Nucleus accumbens (tissue), 56 donors: ENCODE measurements at regions not wholly inside any gene's neighbourhood (a gene's known extent, or its start where the extent isn't known, plus 50 kb on each side); places are given as distances from the start of the nearest gene placed in this dataset.
"Not testable (repeated sequence)": the region's sequence is repeated elsewhere in the genome, so short reads cannot be mapped to it uniquely, and the experiment has no call there.

ENCODE experiments used
- DNase-seq, 56 donors: peaks; one replicate each; lab custom pipeline; 2025; lab: John Stamatoyannopoulos, UW

GRCh38 chr2:34294961-34295360 is 695.9 kb upstream of the FAM98A start:
- no peak for DNase-seq

- no peak for DNase-seq
Observed at GRCh38 chr2:34291076-34291475, 692.0 kb upstream of the FAM98A start.

- DNase-seq, result no peak
Observed at GRCh38 chr2:34288016-34288415, 688.9 kb upstream of the FAM98A start.

- no peak for DNase-seq
Observed at GRCh38 chr2:34280606-34281005, 681.5 kb upstream of the FAM98A start.

- no peak for DNase-seq
Observed at GRCh38 chr2:34266908-34267697, 668.0 kb upstream of the FAM98A start.

- no peak for DNase-seq
Observed at GRCh38 chr2:34261701-34262100, 662.6 kb upstream of the FAM98A start.

- DNase-seq, result no peak
Observed at GRCh38 chr2:34254272-34254878, 655.3 kb upstream of the FAM98A start.

- DNase-seq, result no peak
Observed at GRCh38 chr2:34252111-34252510, 653.0 kb upstream of the FAM98A start.

- no peak for DNase-seq
Observed at GRCh38 chr2:34251578-34251977, 652.5 kb upstream of the FAM98A start.

GRCh38 chr2:34244195-34244594 is 645.1 kb upstream of the FAM98A start:
- no peak for DNase-seq

GRCh38 chr2:34242763-34243123 is 643.6 kb upstream of the FAM98A start:
- no peak for DNase-seq

GRCh38 chr2:34241905-34242762 is 643.0 kb upstream of the FAM98A start:
- DNase-seq, result no peak

GRCh38 chr2:34239511-34239910 is 640.4 kb upstream of the FAM98A start:
- DNase-seq, result no peak

- DNase-seq, result no peak
Observed at GRCh38 chr2:34234823-34235222, 635.7 kb upstream of the FAM98A start.

- DNase-seq, result no peak
Observed at GRCh38 chr2:34229998-34230397, 630.9 kb upstream of the FAM98A start.

GRCh38 chr2:34215174-34215573 is 616.1 kb upstream of the FAM98A start:
- no peak for DNase-seq

GRCh38 chr2:34210382-34210781 is 611.3 kb upstream of the FAM98A start:
- DNase-seq, result not testable (repeated sequence)

- no peak for DNase-seq
Observed at GRCh38 chr2:34204560-34204959, 605.5 kb upstream of the FAM98A start.

- no peak for DNase-seq
Observed at GRCh38 chr2:34201099-34201498, 602.0 kb upstream of the FAM98A start.

GRCh38 chr2:34199971-34200370 is 600.9 kb upstream of the FAM98A start:
- DNase-seq, result no peak

- no peak for DNase-seq
Observed at GRCh38 chr2:34193164-34193563, 594.1 kb upstream of the FAM98A start.
